ENCODE measurements at regions not wholly inside any gene's neighbourhood (a gene's known extent, or its start where the extent isn't known, plus 50 kb on each side); places are given as distances from the start of the nearest gene placed in this dataset.

DNA sequence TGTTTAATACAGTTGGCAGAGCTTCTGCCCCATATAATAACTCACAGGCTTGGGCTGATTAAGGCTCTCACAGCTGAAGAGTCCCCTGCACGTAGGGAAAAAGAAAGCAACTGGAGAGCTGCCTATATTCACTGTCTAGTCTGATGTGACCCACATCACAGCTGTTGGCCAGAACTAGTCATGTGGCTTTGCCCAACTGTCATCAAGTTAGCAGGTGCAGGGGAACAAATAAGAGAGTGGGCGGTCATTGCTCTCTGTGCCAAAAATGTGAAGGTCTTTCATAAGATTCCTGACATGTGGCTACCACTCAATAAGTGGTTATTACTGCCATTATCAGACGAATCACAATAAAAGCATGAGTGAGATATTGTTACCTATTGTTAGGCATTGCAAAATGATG is 665.2 kb downstream of the DOK5 start:
- no peaks in the 10 kb centered on the region for H3K36me3 Mint-ChIP-seq (ENCODE audit: low read depth)
- no peak overlapping the region for H3K4me3 Mint-ChIP-seq
- H3K36me3 ChIP-seq (ENCODE audit: control insufficient read depth, insufficient read depth, low read length), result no peaks in the 10 kb centered on the region
- H3K27me3 ChIP-seq (ENCODE audit: control insufficient read depth, insufficient read depth, low read length, poor library complexity, severe bottlenecking), result no peaks in the 10 kb centered on the region
- no peak overlapping the region for H3K9ac ChIP-seq (ENCODE audit: extremely low read depth, low read length, poor library complexity, severe bottlenecking)
- no peaks in the 10 kb centered on the region for H3K4me1 ChIP-seq (ENCODE audit: control insufficient read depth, insufficient read depth, low read length)
- H3K27ac ChIP-seq (ENCODE audit: low read depth, low read length), result no peak overlapping the region
- no peak for DNase-seq
- peaks cover 8% of the 10 kb centered on the region for H3K9me3 ChIP-seq (ENCODE audit: control insufficient read depth, low read length)
- H3K27ac Mint-ChIP-seq, result no peak overlapping the region
- 73 to 76% methylated on average over 3 of the region's 3 CpGs for WGBS, 2 experiments (ENCODE audit: insufficient coverage in 1 of 2, insufficient read length in 1 of 2)
- no peak for TF ChIP-seq CTCF (conservative IDR thresholded peaks at IDR 0.05)
- H3K27me3 Mint-ChIP-seq (ENCODE audit: insufficient read depth), result no peaks in the 10 kb centered on the region
- H3K9me3 Mint-ChIP-seq, result no peaks in the 10 kb centered on the region
- H3K4me3 ChIP-seq (ENCODE audit: low read length), result no peak overlapping the region
- H3K4me1 Mint-ChIP-seq, result no peaks in the 10 kb centered on the region

DNA sequence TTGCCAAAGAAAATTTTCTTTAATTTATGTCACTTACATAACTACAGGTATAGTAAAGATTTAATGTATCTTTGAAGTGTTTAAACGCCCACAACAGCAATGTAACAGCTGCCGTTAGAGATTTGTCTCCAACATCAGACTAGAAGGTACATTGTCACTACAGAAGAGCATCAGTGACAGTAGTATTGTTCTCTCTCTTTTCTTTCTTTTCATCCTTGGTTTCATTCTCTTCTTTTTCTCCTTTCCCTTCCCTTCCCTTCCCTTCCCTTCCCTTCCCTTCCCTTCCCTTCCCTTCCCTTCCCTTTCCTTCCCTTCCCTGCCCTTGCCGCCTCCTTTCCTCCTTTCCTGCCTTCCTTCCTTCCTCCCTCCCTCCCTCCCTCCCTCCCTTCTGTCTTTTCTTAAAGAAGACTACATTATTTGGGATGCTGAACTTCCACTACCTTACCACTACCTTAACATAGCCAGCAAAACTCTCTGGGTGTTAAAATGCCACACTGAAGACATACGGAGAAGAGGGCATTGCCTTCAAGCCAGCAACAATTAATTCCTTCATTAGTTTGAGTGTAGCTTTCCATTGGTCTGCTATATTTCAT is 663.9 kb downstream of the DOK5 start:
- no peak for DNase-seq
- Histone ChIP-seq H3K4me1 (ENCODE audit: control insufficient read depth, insufficient read depth, low read length) (no peaks in the 10 kb centered on the region), H3K27me3 (ENCODE audit: control insufficient read depth, insufficient read depth, low read length, poor library complexity, severe bottlenecking) (no peaks in the 10 kb centered on the region), H3K9me3 (ENCODE audit: control insufficient read depth, low read length) (peaks cover 8% of the 10 kb centered on the region), H3K36me3 (ENCODE audit: control insufficient read depth, insufficient read depth, low read length) (no peaks in the 10 kb centered on the region), H3K9ac (ENCODE audit: extremely low read depth, low read length, poor library complexity, severe bottlenecking) (no peak overlapping the region), H3K4me3 (ENCODE audit: low read length) (no peak overlapping the region), H3K27ac (ENCODE audit: low read depth, low read length) (no peak overlapping the region)
- Mint-ChIP-seq H3K4me3 (no peak overlapping the region), H3K27me3 (ENCODE audit: insufficient read depth) (no peaks in the 10 kb centered on the region), H3K9me3 (no peaks in the 10 kb centered on the region), H3K27ac (no peak overlapping the region), H3K36me3 (ENCODE audit: low read depth) (no peaks in the 10 kb centered on the region), H3K4me1 (no peaks in the 10 kb centered on the region)
- TF ChIP-seq CTCF (conservative IDR thresholded peaks at IDR 0.05), result no peak
- WGBS, 2 experiments (ENCODE audit: insufficient coverage in 1 of 2, insufficient read length in 1 of 2), result 80 to 82% methylated on average over 3 of the region's 4 CpGs

- Histone ChIP-seq H3K27ac (ENCODE audit: low read depth, low read length) (no peak overlapping the region), H3K4me3 (ENCODE audit: low read length) (no peak overlapping the region), H3K9ac (ENCODE audit: extremely low read depth, low read length, poor library complexity, severe bottlenecking) (no peak overlapping the region), H3K4me1 (ENCODE audit: control insufficient read depth, insufficient read depth, low read length) (no peaks in the 10 kb centered on the region), H3K36me3 (ENCODE audit: control insufficient read depth, insufficient read depth, low read length) (no peaks in the 10 kb centered on the region), H3K27me3 (ENCODE audit: control insufficient read depth, insufficient read depth, low read length, poor library complexity, severe bottlenecking) (no peaks in the 10 kb centered on the region), H3K9me3 (ENCODE audit: control insufficient read depth, low read length) (peaks cover 12% of the 10 kb centered on the region)
- no peaks in the 10 kb centered on the region for H3K27me3 Mint-ChIP-seq (ENCODE audit: insufficient read depth)
- no peaks in the 10 kb centered on the region for H3K4me1 Mint-ChIP-seq
- 61 to 62% methylated on average over 2 to 3 of the region's 3 CpGs for WGBS, 2 experiments (ENCODE audit: insufficient coverage in 1 of 2, insufficient read length in 1 of 2)
- no peaks in the 10 kb centered on the region for H3K9me3 Mint-ChIP-seq
- H3K36me3 Mint-ChIP-seq (ENCODE audit: low read depth), result no peaks in the 10 kb centered on the region
- no peak for DNase-seq
- no peak overlapping the region for H3K27ac Mint-ChIP-seq
- TF ChIP-seq CTCF (conservative IDR thresholded peaks at IDR 0.05), result no peak
- H3K4me3 Mint-ChIP-seq, result no peak overlapping the region
These were observed 660.5 kb downstream of the DOK5 start for GRCh38 chr20:55135923-55136322.

Data from endodermal cell (in vitro differentiated cells).